HG02678 (cell line): ENCODE measurements at regions not wholly inside any gene's neighbourhood (a gene's known extent, or its start where the extent isn't known, plus 50 kb on each side); places are given as distances from the start of the nearest gene placed in this dataset.

Experiments
- ATAC-seq: cut with Tn5 transposase; IDR thresholded peaks from one replicate; pipeline ENCODE4 v1.9.1; 2021; ENCODE audit warnings: mild to moderate bottlenecking, moderate library complexity; ENCODE audit not compliant: unreplicated experiment

- no peak for ATAC-seq
These were observed 50.8 kb upstream of the GADL1 start for GRCh38 chr3:30945291-30945690.

- ATAC-seq: no peak
These were observed 54.0 kb upstream of the GADL1 start for GRCh38 chr3:30948426-30948825.

- no peak for ATAC-seq
These were observed 57.4 kb upstream of the GADL1 start for GRCh38 chr3:30951826-30952225.

DNA sequence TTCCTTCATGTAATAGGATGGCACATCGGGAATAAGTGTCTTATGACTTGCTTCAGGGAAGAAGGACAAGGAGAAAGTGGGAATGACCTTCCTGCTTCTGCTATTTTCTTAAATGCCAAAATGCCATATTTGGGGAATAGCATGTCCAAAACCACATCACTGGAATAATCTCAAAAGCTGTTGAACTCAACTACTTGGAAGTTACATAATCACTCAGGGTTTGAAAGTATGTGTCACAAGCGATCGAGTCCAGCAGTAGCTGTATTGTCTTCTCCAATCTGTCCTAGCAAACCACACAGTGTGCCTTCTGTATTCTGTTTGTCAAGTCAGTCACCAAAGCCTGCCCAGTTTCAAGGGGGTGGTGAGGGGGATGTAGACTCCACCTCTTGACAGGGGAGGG lies 58.3 kb upstream of the GADL1 start:
- no peak for ATAC-seq

DNA sequence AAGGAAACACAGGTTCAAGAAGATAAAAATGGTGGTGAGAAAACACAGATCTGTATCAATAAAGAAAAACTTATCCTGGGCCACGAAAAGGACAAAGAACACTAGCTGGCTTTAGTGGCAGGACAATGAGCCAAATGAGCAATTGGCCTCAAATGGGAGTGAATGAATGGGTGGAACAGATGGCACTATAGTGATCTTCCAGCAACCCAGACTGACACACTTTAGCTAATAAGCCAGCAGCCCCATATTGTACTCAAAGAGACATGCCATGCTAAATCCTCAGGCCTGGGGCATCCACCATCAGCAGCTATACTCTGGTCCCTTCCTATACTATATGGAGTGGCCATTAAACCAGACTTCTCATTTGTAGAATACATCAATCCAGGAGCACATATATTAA lies 60.0 kb upstream of the GADL1 start:
- ATAC-seq: no peak

- no peak for ATAC-seq
These were observed 67.6 kb upstream of the GADL1 start for GRCh38 chr3:30962084-30962483.

- ATAC-seq: no peak
These were observed 68.0 kb upstream of the GADL1 start for GRCh38 chr3:30962493-30962892.

GRCh38 chr3:30963223-30963722 lies 68.8 kb upstream of the GADL1 start:
- ATAC-seq: no peak

DNA sequence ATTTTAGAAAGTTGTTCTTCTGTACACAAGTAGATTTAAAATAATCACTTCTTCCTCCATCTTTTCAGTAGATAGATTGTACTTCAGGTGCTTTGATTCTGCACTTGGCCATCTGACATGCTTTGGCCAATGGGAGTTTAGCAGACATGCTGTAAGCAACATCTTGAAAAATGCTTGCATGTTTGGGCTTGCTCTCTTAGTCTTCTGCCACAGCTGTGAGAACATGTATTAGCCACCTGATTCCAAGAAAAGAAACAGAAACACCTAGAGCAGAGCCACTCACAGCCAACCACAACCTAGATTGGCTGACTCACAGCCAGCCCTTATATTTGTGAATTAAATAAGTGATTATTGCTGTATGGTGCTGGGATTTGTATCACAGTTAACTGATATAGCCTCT lies 70.2 kb upstream of the GADL1 start:
- peak; percentile 97 for ATAC-seq

DNA sequence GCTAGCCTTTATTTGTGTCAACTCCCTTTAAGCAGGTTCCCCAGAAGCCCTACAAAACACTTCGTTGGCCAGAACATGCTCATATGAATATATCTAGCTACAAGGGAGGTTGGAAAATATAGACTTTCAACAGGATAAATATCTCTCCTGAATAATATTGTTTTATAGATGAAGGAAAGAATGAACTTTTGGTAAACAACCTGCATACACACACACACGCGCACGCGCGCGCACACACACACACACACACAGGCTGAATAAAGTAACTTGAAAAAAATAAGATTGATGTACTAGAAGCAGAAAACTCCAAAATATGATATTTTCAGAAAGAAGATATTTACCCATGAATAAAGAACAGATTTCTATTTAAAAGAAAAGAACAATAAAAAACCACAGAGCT lies 72.4 kb upstream of the GADL1 start:
- no peak for ATAC-seq

GRCh38 chr3:30970183-30970582 lies 75.7 kb upstream of the GADL1 start:
- ATAC-seq: no peak

DNA sequence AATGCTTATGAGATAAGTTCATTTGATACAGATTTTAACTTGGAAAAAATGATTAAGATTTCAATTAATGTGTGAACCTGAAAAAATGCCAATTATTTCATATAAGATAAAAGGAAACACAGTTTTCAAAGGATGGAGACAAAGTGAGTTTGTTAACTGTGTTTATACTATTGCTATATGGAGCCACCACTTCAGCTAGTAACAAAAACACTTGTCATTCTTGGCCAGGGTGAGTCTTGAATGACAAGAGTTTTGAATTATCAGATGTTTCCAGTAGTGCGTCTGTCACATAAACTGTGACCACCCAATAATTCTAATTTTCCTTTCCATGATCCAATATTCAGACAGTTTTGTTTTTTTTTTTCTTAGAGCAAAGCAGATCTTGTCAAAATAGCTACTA lies 78.0 kb upstream of the GADL1 start:
- no peak for ATAC-seq

DNA sequence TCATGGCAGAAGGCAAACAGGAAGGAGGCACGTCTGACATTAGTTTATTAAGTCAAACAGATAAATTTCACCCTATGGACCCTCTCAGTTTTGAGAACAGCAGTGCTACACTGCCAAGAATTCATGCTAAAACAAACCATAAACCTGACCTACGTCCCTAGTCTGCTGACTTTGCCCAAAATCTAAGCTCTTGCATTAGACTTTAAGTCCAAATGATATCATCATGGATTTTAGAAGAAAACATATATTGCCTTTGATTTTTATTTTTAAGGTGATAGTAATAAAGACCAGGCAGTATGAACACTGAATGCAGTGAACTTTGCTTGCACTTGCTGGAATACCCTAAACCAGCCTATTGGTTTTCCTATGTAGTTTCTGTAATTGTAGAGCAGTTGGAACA lies 79.6 kb upstream of the GADL1 start:
- no peak for ATAC-seq

- ATAC-seq: no peak
These were observed 83.1 kb upstream of the GADL1 start for GRCh38 chr3:30977592-30977991.

- ATAC-seq: no peak
These were observed 86.5 kb upstream of the GADL1 start for GRCh38 chr3:30980993-30981392.

DNA sequence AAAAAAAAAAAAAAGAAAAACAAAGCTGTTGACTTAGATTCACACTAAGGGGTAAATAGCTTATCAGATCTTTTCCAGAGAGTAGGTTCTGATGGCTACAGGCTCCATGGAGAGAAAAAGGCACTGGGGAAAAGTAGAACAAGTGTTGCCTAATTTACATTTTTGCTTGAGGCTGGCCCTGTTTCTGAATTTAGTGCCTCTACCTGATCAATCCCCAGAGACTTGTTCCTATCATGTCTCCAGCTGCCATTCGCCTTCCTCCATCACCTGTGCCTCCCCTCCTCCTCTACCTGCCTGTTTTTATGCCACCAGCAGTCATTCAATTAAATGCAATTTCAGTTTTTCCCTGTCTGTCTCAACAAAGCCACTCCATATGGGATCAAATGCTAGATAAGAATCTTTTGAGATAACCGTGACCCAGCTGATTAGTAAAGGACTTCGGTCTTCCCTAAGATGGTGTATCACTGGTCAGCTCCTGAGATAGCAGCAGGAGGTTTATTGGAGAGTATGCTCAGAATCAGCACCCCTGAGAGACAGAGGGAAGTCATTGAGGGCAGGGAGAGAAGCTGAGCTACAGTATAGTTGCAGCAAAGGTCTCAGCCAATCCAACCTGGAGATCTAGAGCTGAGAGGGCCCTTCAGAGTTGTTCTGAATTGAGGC lies 88.1 kb upstream of the GADL1 start:
- ATAC-seq: no peak

GRCh38 chr3:30984855-30985749 lies 90.6 kb upstream of the GADL1 start:
- peak; percentile 67 for ATAC-seq

GRCh38 chr3:30986551-30986950 lies 92.1 kb upstream of the GADL1 start:
- no peak for ATAC-seq

DNA sequence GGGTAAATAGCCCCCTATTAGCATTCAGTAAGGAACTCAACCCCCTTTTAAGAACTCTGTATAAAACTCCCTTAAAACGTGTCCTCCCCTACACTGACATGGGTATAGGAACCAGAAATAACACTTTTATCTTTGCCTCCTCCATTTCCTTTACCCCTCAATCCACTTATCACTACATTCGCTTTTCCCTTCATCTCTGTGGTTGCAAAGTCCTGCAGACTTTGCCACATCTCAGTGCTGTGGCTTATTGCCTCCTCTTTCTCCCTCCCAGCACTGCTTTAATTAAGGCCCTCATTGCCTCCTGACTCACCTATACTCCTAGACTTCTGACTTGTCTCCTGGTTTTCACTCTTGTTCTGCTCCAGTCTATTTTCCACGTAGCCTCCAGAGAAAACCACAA lies 94.3 kb upstream of the GADL1 start:
- no peak for ATAC-seq

- no peak for ATAC-seq
These were observed 95.0 kb upstream of the GADL1 start for GRCh38 chr3:30989276-30990030.

- no peak for ATAC-seq
These were observed 102.0 kb upstream of the GADL1 start for GRCh38 chr3:30996467-30996866.

DNA sequence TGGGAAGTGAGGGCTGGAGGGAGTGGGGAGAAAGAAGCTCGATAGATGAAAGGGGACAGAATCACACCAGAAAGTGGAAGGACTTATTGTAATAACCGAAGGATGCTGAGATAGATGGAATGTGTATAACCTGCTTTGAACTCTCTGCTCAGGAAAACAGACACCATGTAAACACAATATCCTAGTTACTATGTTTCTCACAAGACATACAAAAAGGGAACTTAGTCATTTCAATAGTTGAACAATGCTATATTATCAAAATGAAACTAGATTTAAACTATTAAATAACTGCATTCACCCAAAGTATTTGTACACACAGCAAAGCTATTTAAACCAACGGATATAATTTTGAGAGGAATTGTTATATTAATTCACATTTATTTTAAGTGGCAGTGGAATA lies 108.3 kb upstream of the GADL1 start:
- ATAC-seq: peak; percentile 47
